ENCODE measurements at regions not wholly inside any gene's neighbourhood (a gene's known extent, or its start where the extent isn't known, plus 50 kb on each side); places are given as distances from the start of the nearest gene placed in this dataset.

DNA sequence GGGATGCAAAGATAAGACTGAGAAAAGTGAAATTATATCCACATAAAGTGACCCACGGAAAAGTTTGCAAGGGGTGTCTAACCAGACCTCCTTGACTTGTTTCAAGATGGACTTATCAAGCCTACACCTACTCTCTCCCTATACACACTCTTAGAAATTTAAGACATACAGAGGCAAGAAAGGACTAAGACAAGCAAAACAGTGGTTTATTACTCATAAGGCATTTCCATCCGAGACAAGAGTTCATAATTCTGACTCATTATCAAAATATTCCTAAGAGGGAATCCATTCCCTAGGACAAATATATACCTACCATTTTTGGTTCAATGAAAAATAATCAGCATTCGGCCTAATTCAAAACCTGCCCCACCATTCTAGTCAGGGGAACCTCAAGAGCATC, 232.6 kb upstream of the GPC6 start:
- peak overlapping the region; percentile 77 for H2BK20ac ChIP-seq (ENCODE audit: low read depth, low read length)
- H3K4me1 ChIP-seq (ENCODE audit: control insufficient read depth, insufficient read depth, low read length): peaks cover 2% of the 10 kb centered on the region
- H4K20me1 ChIP-seq (ENCODE audit: insufficient read depth, low read length): no peaks in the 10 kb centered on the region
- H3K18ac ChIP-seq (ENCODE audit: low read depth, low read length): peak overlapping the region; percentile 59; the same call in 1 of the 2 replicates
- no peak overlapping the region for H3K56ac ChIP-seq (ENCODE audit: extremely low read depth, insufficient read depth, low read length)
- no TSS peak for BruUV-seq (replicated peaks)
- no peak overlapping the region for H3K4ac ChIP-seq (ENCODE audit: low read depth, low read length)
- H3K23ac ChIP-seq (ENCODE audit: low read depth, low read length): 0 out of 2 replicates have a peak overlapping the region, but pooled peaks have one; percentile 16
- H2AK9ac ChIP-seq (replicated peaks; ENCODE audit: low read depth, low read length, poor library complexity): no peak overlapping the region
- no peaks in the 10 kb centered on the region for H3K27me3 ChIP-seq (ENCODE audit: control insufficient read depth, insufficient read depth, low read length)
- H2BK5ac ChIP-seq (ENCODE audit: low read depth, low read length, poor library complexity, severe bottlenecking): no peak overlapping the region
- dilution Hi-C loops (cut with HindIII; ENCODE audit: low sequenced_read_pairs, unreplicated experiment) (no loop called here), in situ Hi-C loops (cut with MboI; ENCODE audit: low sequenced_read_pairs) (no loop called here), intact Hi-C loops (cut with micrococcal nuclease) (no loop called here)
- H3K9me3 ChIP-seq (ENCODE audit: control insufficient read depth, insufficient read depth, low read length): no peaks in the 10 kb centered on the region
- H2BK15ac ChIP-seq (ENCODE audit: low read depth, low read length): 0 out of 3 replicates have a peak overlapping the region, but pooled peaks have one; percentile 2
- no peak overlapping the region for H3K4me3 ChIP-seq (ENCODE audit: insufficient read depth, low read depth, low read length)
- DNase-seq (peak; percentile 78), ATAC-seq (ENCODE audit: low read depth) (peak; percentile 78)
- H2AK5ac ChIP-seq (ENCODE audit: low read depth, low read length): peak overlapping the region; percentile 23; the same call in 1 of the 2 replicates
- WGBS, 2 experiments (ENCODE audit: extremely low coverage in 2 of 2, insufficient read length in 1 of 2): no CpG with 5 or more reads among the region's 3 CpGs
- no peak overlapping the region for H2BK120ac ChIP-seq (ENCODE audit: low read depth, low read length)
- H3K4me2 ChIP-seq (ENCODE audit: low read depth, low read length): no peak overlapping the region
- H4K91ac ChIP-seq (ENCODE audit: insufficient read depth, low read depth, low read length): no peak overlapping the region
- POLR2A ChIA-PET (ENCODE audit: unreplicated experiment): no interaction called here
- H4K8ac ChIP-seq (ENCODE audit: low read depth in 2 of 2, low read length in 2 of 2): no peak overlapping the region
- H3K79me1 ChIP-seq (ENCODE audit: low read depth in 1 of 2, low read length in 2 of 2): no peaks in the 10 kb centered on the region
- CTCF ChIA-PET: no interaction called here
- H2AFZ ChIP-seq (replicated peaks; ENCODE audit: low read length, poor library complexity): peak overlapping the region; percentile 54
- no peaks in the 10 kb centered on the region for H3K36me3 ChIP-seq (ENCODE audit: control insufficient read depth, insufficient read depth, low read length)
- no peak overlapping the region for H3K9ac ChIP-seq (ENCODE audit: low read depth, low read length)
- no peak for TF ChIP-seq NFE2L2 (IDR thresholded peaks at IDR 0.05; ENCODE audit: low read depth, low read length)
- peak; percentile 8; the same call in 1 of the 2 replicates for TF ChIP-seq MAFK (IDR thresholded peaks at IDR 0.05; ENCODE audit: low read depth, low read length)
- TF ChIP-seq MXI1 (IDR thresholded peaks at IDR 0.05; ENCODE audit: borderline replicate concordance, low read depth, low read length): no peak
- TF ChIP-seq, protein P1, sequence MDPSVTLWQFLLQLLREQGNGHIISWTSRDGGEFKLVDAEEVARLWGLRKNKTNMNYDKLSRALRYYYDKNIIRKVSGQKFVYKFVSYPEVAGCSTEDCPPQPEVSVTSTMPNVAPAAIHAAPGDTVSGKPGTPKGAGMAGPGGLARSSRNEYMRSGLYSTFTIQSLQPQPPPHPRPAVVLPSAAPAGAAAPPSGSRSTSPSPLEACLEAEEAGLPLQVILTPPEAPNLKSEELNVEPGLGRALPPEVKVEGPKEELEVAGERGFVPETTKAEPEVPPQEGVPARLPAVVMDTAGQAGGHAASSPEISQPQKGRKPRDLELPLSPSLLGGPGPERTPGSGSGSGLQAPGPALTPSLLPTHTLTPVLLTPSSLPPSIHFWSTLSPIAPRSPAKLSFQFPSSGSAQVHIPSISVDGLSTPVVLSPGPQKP (IDR thresholded peaks at IDR 0.05; ENCODE audit: borderline replicate concordance, low read depth, low read length): no peak
- no peak for TF ChIP-seq SMC3 (IDR thresholded peaks at IDR 0.05; ENCODE audit: low read depth, low read length)
- TF ChIP-seq, protein P2, sequence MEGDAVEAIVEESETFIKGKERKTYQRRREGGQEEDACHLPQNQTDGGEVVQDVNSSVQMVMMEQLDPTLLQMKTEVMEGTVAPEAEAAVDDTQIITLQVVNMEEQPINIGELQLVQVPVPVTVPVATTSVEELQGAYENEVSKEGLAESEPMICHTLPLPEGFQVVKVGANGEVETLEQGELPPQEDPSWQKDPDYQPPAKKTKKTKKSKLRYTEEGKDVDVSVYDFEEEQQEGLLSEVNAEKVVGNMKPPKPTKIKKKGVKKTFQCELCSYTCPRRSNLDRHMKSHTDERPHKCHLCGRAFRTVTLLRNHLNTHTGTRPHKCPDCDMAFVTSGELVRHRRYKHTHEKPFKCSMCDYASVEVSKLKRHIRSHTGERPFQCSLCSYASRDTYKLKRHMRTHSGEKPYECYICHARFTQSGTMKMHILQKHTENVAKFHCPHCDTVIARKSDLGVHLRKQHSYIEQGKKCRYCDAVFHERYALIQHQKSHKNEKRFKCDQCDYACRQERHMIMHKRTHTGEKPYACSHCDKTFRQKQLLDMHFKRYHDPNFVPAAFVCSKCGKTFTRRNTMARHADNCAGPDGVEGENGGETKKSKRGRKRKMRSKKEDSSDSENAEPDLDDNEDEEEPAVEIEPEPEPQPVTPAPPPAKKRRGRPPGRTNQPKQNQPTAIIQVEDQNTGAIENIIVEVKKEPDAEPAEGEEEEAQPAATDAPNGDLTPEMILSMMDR (conservative IDR thresholded peaks at IDR 0.05; ENCODE audit: low read depth, low read length): no peak
- TF ChIP-seq CEBPB (IDR thresholded peaks at IDR 0.05; ENCODE audit: low read depth, low read length): no peak
- TF ChIP-seq FOS (IDR thresholded peaks at IDR 0.05; ENCODE audit: low read depth, low read length): peak; percentile 29
- TF ChIP-seq BHLHE40 (IDR thresholded peaks at IDR 0.05; ENCODE audit: low read depth, low read length): no peak
- H3K14ac ChIP-seq (replicated peaks; ENCODE audit: low read depth, low read length): no peak overlapping the region
- H3K27ac ChIP-seq (ENCODE audit: insufficient read depth, low read length): no peak overlapping the region
- no peak overlapping the region for H4K5ac ChIP-seq (ENCODE audit: low read depth, low read length)
- H3K9me1 ChIP-seq (ENCODE audit: insufficient read depth, low read length): no peaks in the 10 kb centered on the region
